GM23248 (cell line): ENCODE measurements at regions not wholly inside any gene's neighbourhood (a gene's known extent, or its start where the extent isn't known, plus 50 kb on each side); places are given as distances from the start of the nearest gene placed in this dataset.

Source experiments
- EZH2 ChIP-seq: fragments of 200-600 bp; sonication (generic); IDR thresholded peaks from 2 replicates; pipeline ENCODE4 v1.6.1; 2018; ENCODE audit warnings: antibody characterized with exemption, mild to moderate bottlenecking; ENCODE audit not compliant: insufficient read depth, poor library complexity, severe bottlenecking
- EZH2phosphoT487 ChIP-seq: fragments of 200-600 bp; sonication (generic); IDR thresholded peaks from 2 replicates; pipeline ENCODE4 v1.6.1; 2018; ENCODE audit warnings: antibody characterized with exemption, moderate library complexity, mild to moderate bottlenecking, low read depth; ENCODE audit not compliant: insufficient read depth

DNA sequence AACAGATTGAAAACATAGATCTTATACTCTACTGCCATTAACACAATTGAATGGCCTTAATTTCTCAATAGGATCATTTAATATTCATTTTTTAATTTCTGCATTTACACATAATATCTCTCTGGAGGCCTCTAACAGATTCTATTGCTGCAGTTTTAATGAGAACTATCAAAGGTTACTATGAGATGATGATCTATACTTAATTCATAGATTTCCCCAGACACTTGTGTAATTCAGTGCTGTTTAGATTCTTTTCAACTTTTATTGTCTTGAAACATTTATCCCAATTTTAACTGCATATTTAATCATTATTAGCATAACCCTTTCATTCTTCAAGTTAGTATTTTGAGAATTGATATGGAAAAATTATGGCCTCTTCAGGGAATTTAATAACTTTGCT, 1056.5 kb upstream of the CDH8 start:
- TF ChIP-seq EZH2phosphoT487, result no peak
- no peak for TF ChIP-seq EZH2
